Liver (tissue), 8 donors: ENCODE measurements at regions not wholly inside any gene's neighbourhood (a gene's known extent, or its start where the extent isn't known, plus 50 kb on each side); places are given as distances from the start of the nearest gene placed in this dataset.

Source experiments
- DNase-seq: peaks from one replicate; pipeline ENCODE4 v3.0.0-alpha.2; 2017; ENCODE audit warnings: low spot score
- H3K27ac ChIP-seq, 2 donors: one replicate each; pipeline ENCODE4 v1.7.0; 2013; ENCODE audit warnings: inconsistent platforms in 2 of 2, low read length in 2 of 2, control low read depth in 1 of 2, low read depth in 1 of 2, mild to moderate bottlenecking in 1 of 2
- H3K27me3 ChIP-seq, 4 donors: one replicate each; pipeline versions ENCODE4 v1.6.1 to v1.7.0; 2013; ENCODE audit warnings: low read length in 3 of 4, inconsistent platforms in 1 of 4, mild to moderate bottlenecking in 1 of 4, moderate library complexity in 1 of 4; ENCODE audit not compliant: control insufficient read depth in 4 of 4, insufficient read depth in 4 of 4
- H3K36me3 ChIP-seq, 4 donors: one replicate each; pipeline versions ENCODE4 v1.6.1 to v1.7.0; 2013; ENCODE audit warnings: low read length in 3 of 4, mild to moderate bottlenecking in 3 of 4, low read depth in 1 of 4, moderate library complexity in 1 of 4; ENCODE audit not compliant: control insufficient read depth in 4 of 4, insufficient read depth in 3 of 4
- H3K4me1 ChIP-seq, 4 donors: one replicate each; pipeline versions ENCODE4 v1.6.1 to v1.7.0; 2013; ENCODE audit warnings: low read length in 3 of 4, mild to moderate bottlenecking in 3 of 4, moderate library complexity in 1 of 4; ENCODE audit not compliant: control insufficient read depth in 4 of 4, insufficient read depth in 4 of 4
- H3K4me3 ChIP-seq, 3 donors: one replicate each; pipeline versions ENCODE4 v1.6.1 to v1.7.0; 2013; ENCODE audit warnings: low read length in 3 of 3, control low read depth in 1 of 3, low read depth in 1 of 3, mild to moderate bottlenecking in 1 of 3
- H3K9ac ChIP-seq, 2 donors: one replicate each; pipeline ENCODE4 v1.7.0; 2013; ENCODE audit warnings: low read length in 2 of 2, mild to moderate bottlenecking in 2 of 2, moderate library complexity in 2 of 2, control low read depth in 1 of 2, low read depth in 1 of 2
- H3K9me3 ChIP-seq, 4 donors: one replicate each; pipeline versions ENCODE4 v1.6.1 to v1.7.0; 2013; ENCODE audit warnings: low read length in 3 of 4; ENCODE audit not compliant: control insufficient read depth in 4 of 4
- EGR1 ChIP-seq, 2 donors: IDR thresholded peaks; 2 replicates each; pipeline ENCODE4 v1.6.1; 2016 to 2018; ENCODE audit warnings: antibody characterized with exemption in 2 of 2, low read depth in 2 of 2
- FOXA1 ChIP-seq: IDR thresholded peaks from 2 replicates; pipeline ENCODE4 v1.6.1; 2016; ENCODE audit warnings: antibody characterized with exemption
- FOXA2 ChIP-seq: IDR thresholded peaks from 2 replicates; pipeline ENCODE4 v1.6.1; 2016; ENCODE audit warnings: antibody characterized with exemption
- HNF4A ChIP-seq, 2 donors: conservative IDR thresholded peaks; 2 replicates each; pipeline ENCODE4 v1.6.1; 2016; ENCODE audit warnings: antibody characterized with exemption in 2 of 2, mild to moderate bottlenecking in 2 of 2
- HNF4G ChIP-seq: IDR thresholded peaks from 2 replicates; pipeline ENCODE4 v1.6.1; 2016; ENCODE audit warnings: antibody characterized with exemption
- JUND ChIP-seq, 2 donors: IDR thresholded peaks; 2 replicates each; pipeline ENCODE4 v1.6.1; 2016; ENCODE audit warnings: antibody characterized with exemption in 2 of 2
- NR2F2 ChIP-seq: IDR thresholded peaks from 2 replicates; pipeline ENCODE4 v1.6.1; 2016; ENCODE audit warnings: antibody characterized with exemption
- RAD21 ChIP-seq, 2 donors: IDR thresholded peaks; 2 replicates each; pipeline ENCODE4 v1.6.1; 2016; ENCODE audit warnings: antibody characterized with exemption in 2 of 2, mild to moderate bottlenecking in 2 of 2
- RXRA ChIP-seq, 2 donors: IDR thresholded peaks; 2 replicates each; pipeline ENCODE4 v1.6.1; 2017 to 2018; ENCODE audit warnings: antibody characterized with exemption in 2 of 2, mild to moderate bottlenecking in 1 of 2
- SP1 ChIP-seq: IDR thresholded peaks from 2 replicates; pipeline ENCODE4 v1.6.1; 2018; ENCODE audit warnings: antibody characterized with exemption, mild to moderate bottlenecking
- YY1 ChIP-seq: IDR thresholded peaks from 2 replicates; pipeline ENCODE4 v1.6.1; 2016; ENCODE audit warnings: antibody characterized with exemption, mild to moderate bottlenecking
- WGBS: extraction: QIAGEN DNeasy Blood & Tissue Kit; methylation state at CpG from one replicate; pipeline ENCODE4 v1.1.7; 2013; 5-methylcytosine and 5-hydroxymethylcytosine counted together
- TF ChIP-seq, protein P1 (sequence below): IDR thresholded peaks from 2 replicates; pipeline ENCODE4 v1.6.1; 2016; ENCODE audit warnings: antibody characterized with exemption
- TF ChIP-seq, protein P2 (sequence below): fragments of 150-350 bp; IDR thresholded peaks from 2 replicates; pipeline ENCODE4 v1.5.1; 2017; ENCODE audit warnings: improper control_type of control experiment, low read depth, low read length; ENCODE audit not compliant: missing input control
- TF ChIP-seq, protein P3 (sequence below): IDR thresholded peaks from 2 replicates; pipeline ENCODE4 v1.6.1; 2016; ENCODE audit warnings: antibody characterized with exemption, mild to moderate bottlenecking
- TF ChIP-seq, protein P4 (sequence below): IDR thresholded peaks from 2 replicates; pipeline ENCODE4 v1.6.1; 2016; ENCODE audit warnings: antibody characterized with exemption
- donor health status: healthy.
- donor health status: healthy.
- donor health status: healthy.
- donor health status: healthy.
- donor health status: healthy.

DNA sequence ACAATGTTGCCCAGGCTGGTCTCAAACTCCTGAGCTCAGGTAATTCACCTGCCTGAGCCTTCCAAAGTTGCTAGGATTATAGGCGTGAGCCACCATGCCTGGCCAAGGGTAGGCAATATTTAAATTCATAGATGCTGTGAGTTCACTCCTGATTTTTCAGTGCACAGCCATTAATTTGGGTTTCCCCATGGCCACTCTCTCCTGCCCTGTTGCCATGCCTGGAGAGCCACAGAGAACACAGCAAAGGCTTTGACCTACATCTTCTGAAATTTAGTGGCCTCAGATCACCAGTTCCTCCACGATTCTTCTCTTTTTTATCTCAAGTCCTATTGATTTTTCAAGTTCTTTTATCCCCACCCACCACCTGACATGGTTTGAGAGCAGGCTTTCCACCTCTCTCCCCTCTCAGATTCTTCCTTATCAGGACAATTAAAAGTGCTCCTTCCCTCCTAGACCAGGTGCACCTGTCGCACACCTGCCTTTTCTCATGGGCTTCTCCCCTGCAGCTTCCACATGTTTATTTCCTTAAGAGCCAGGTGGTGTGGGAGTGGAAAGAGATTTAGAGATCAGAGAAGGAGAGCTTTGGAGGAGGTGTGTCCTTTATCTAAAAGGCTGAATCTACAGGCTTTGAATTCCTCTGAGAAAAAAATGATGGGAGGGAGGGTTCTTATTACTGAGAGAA lies 123.8 kb downstream of the ADRA2A start:
- TF ChIP-seq, protein P1, sequence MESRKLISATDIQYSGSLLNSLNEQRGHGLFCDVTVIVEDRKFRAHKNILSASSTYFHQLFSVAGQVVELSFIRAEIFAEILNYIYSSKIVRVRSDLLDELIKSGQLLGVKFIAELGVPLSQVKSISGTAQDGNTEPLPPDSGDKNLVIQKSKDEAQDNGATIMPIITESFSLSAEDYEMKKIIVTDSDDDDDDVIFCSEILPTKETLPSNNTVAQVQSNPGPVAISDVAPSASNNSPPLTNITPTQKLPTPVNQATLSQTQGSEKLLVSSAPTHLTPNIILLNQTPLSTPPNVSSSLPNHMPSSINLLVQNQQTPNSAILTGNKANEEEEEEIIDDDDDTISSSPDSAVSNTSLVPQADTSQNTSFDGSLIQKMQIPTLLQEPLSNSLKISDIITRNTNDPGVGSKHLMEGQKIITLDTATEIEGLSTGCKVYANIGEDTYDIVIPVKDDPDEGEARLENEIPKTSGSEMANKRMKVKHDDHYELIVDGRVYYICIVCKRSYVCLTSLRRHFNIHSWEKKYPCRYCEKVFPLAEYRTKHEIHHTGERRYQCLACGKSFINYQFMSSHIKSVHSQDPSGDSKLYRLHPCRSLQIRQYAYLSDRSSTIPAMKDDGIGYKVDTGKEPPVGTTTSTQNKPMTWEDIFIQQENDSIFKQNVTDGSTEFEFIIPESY = no peak
- TF ChIP-seq SP1 (no peak), HNF4A (conservative IDR thresholded peaks at IDR 0.05) (no peak), FOXA2 (no peak), JUND (IDR thresholded peaks at IDR 0.05) (no peak), YY1 (no peak), NR2F2 (no peak)
- TF ChIP-seq, protein P2, sequence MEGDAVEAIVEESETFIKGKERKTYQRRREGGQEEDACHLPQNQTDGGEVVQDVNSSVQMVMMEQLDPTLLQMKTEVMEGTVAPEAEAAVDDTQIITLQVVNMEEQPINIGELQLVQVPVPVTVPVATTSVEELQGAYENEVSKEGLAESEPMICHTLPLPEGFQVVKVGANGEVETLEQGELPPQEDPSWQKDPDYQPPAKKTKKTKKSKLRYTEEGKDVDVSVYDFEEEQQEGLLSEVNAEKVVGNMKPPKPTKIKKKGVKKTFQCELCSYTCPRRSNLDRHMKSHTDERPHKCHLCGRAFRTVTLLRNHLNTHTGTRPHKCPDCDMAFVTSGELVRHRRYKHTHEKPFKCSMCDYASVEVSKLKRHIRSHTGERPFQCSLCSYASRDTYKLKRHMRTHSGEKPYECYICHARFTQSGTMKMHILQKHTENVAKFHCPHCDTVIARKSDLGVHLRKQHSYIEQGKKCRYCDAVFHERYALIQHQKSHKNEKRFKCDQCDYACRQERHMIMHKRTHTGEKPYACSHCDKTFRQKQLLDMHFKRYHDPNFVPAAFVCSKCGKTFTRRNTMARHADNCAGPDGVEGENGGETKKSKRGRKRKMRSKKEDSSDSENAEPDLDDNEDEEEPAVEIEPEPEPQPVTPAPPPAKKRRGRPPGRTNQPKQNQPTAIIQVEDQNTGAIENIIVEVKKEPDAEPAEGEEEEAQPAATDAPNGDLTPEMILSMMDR = no peak
- TF ChIP-seq, protein P3, sequence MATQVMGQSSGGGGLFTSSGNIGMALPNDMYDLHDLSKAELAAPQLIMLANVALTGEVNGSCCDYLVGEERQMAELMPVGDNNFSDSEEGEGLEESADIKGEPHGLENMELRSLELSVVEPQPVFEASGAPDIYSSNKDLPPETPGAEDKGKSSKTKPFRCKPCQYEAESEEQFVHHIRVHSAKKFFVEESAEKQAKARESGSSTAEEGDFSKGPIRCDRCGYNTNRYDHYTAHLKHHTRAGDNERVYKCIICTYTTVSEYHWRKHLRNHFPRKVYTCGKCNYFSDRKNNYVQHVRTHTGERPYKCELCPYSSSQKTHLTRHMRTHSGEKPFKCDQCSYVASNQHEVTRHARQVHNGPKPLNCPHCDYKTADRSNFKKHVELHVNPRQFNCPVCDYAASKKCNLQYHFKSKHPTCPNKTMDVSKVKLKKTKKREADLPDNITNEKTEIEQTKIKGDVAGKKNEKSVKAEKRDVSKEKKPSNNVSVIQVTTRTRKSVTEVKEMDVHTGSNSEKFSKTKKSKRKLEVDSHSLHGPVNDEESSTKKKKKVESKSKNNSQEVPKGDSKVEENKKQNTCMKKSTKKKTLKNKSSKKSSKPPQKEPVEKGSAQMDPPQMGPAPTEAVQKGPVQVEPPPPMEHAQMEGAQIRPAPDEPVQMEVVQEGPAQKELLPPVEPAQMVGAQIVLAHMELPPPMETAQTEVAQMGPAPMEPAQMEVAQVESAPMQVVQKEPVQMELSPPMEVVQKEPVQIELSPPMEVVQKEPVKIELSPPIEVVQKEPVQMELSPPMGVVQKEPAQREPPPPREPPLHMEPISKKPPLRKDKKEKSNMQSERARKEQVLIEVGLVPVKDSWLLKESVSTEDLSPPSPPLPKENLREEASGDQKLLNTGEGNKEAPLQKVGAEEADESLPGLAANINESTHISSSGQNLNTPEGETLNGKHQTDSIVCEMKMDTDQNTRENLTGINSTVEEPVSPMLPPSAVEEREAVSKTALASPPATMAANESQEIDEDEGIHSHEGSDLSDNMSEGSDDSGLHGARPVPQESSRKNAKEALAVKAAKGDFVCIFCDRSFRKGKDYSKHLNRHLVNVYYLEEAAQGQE = no peak
- no peak for DNase-seq
- H3K27ac ChIP-seq = no peak overlapping the region

DNA sequence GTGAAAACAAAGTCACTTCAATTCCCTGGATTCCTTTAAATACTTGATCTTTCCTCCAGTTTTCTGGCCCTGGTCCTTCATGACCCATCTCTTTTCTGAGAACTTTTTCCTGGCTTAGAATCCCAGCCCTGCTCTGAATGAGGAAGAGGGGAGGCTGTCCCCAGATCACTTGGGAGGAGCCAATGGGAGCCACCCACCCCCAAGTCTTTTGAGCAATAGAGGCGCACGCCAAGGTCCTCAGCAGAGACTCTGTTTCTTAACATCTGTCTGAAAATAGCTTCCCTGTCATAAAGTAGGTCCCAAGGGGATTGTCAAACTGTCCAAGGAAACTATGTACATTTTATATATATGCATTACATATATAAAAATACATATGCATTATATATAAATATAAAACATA lies 126.8 kb downstream of the ADRA2A start:
- no peak for DNase-seq

More for the DNA sequence above, 123.8 kb downstream of the ADRA2A start:
- Histone ChIP-seq H3K9ac (no peak overlapping the region), H3K27me3 (no peaks in the 10 kb centered on the region), H3K9me3 (no peaks in the 10 kb centered on the region), H3K36me3 (no peaks in the 10 kb centered on the region), H3K4me1 (no peaks in the 10 kb centered on the region), H3K4me3 (no peak overlapping the region)
- WGBS = 51% methylated on average over 3 of the region's 3 CpGs

More for the DNA sequence above, 126.8 kb downstream of the ADRA2A start:
- Histone ChIP-seq H3K27ac (no peak overlapping the region), H3K9me3 (no peaks in the 10 kb centered on the region), H3K9ac (no peak overlapping the region), H3K36me3 (no peaks in the 10 kb centered on the region), H3K4me3 (no peak overlapping the region), H3K4me1 (no peaks in the 10 kb centered on the region), H3K27me3 (peaks cover 0 to 4% (median 0%) of the 10 kb centered on the region in 4 donors)
- TF ChIP-seq, protein P1 = no peak
- TF ChIP-seq FOXA1 = no peak
- TF ChIP-seq JUND (IDR thresholded peaks at IDR 0.05) = no peak
- no peak for TF ChIP-seq RXRA (IDR thresholded peaks at IDR 0.05)
- no peak for TF ChIP-seq HNF4G
- no peak for TF ChIP-seq NR2F2
- no peak for TF ChIP-seq RAD21 (IDR thresholded peaks at IDR 0.05)
- TF ChIP-seq SP1 = no peak
- TF ChIP-seq, protein P2 = no peak
- TF ChIP-seq, protein P3 = no peak
- TF ChIP-seq EGR1 (IDR thresholded peaks at IDR 0.05; ENCODE audit: low read depth in 2 of 2) = no peak
- TF ChIP-seq FOXA2 = no peak
- TF ChIP-seq YY1 = no peak
- TF ChIP-seq, protein P4, sequence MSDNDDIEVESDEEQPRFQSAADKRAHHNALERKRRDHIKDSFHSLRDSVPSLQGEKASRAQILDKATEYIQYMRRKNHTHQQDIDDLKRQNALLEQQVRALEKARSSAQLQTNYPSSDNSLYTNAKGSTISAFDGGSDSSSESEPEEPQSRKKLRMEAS = no peak
- 83% methylated on average over 2 of the region's 2 CpGs for WGBS
